ENCODE measurements at regions not wholly inside any gene's neighbourhood (a gene's known extent, or its start where the extent isn't known, plus 50 kb on each side); places are given as distances from the start of the nearest gene placed in this dataset.

DNA sequence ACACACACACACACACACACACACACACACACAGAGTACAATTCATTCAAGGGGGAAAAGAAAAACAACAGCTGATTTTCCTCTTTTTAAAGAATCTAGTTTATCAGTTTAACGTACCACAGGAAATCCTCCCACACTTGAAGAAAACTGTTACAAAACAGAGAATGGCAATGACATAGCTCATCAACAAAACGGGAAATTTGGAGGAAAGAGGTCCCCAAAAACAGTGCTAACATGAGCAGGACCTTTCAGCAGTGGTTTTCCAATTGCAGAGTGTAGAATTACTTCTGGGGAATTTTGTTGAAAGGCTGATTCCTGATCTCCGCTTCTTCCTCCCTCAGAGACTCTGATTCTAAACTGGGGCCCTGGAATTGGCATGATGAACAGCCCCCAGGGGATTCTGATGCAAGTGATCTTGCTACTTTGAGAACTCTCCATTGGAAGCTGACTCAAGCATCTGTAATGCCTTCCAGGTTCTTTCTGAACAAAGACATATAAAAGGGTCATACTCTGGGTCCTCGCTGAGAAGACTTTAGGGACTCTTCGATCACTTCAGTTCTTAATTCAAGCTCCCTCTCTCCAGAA lies 442.6 kb upstream of the PROK2 start:
- intact Hi-C loops (cut with DNase I), result no loop called here
- no peak for DNase-seq (ENCODE audit: low spot score)

DNA sequence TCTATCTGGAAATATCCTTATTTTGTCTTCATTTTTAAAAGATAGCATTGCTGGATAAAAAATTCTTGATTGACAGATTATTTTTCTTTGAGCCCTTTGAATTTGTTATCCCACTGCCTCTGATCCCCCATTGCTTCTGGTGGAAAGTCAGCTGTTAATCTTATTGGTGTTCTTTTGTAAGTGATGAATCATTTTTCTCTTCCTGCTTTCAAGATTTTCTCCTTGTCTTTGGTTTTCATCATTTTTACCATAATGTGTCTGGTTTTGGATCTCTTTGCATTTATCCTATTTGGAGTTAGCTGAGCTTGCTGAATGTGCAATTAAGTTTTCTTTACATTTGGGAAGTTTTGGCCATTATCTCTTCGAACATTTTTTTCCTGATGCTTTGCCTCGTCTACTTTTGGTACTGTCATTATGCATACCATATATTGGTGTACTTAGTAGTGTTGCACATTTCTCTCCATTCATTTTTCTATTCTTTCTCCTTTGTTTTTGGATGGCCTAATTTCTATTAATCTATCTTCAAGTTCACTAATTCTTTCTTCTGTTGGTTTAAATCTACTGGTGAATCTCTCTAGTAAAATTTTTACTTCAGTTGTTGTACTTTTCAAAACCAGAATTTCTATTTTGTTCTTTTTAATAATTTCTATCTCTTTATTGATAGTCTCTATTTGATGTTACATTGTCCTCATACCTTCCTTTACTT lies 440.0 kb upstream of the PROK2 start:
- intact Hi-C loops (cut with DNase I), result no loop called here
- no peak for DNase-seq (ENCODE audit: low spot score)

DNA sequence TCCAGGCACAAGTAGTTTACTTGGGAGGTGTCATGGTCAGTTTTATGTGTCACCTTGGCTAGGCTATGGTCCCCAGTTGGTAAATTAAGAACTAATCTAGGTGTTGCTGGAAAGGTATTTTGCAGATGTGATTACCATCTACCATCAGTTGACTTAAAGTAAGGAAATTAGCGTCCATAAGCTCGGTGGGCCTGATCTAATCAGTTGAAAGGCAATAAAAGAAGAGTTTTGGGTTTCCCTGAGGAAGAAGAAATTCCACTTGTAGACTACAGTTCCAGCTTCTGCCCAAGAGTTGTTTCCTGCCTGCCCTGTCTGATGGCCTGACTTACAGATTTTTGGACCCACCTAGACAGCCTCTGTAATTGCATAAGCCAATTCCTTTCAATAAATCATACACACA lies 438.7 kb upstream of the PROK2 start:
- DNase-seq (ENCODE audit: low spot score), result no peak
- intact Hi-C loops (cut with DNase I), result no loop called here

DNA sequence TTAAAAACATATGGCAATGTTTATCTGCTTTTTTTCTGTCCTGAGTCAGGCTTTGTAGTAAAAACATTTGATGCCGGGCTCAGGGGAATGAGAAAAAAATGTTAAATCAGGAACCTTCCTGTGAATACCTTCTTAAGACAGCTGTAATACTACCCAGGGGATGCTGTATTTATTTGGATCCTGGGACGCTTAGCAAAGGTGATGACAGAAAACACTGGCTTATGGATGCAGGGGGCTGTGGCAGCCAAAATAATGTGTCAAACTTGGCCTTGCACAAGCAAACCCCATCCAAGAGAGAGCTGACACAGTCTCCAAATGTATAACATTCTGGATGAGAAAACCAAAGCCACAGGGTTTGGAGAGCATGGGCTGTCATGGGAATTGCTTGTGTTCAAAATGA lies 438.2 kb upstream of the PROK2 start:
- intact Hi-C loops (cut with DNase I), result no loop called here
- DNase-seq (ENCODE audit: low spot score), result no peak

DNA sequence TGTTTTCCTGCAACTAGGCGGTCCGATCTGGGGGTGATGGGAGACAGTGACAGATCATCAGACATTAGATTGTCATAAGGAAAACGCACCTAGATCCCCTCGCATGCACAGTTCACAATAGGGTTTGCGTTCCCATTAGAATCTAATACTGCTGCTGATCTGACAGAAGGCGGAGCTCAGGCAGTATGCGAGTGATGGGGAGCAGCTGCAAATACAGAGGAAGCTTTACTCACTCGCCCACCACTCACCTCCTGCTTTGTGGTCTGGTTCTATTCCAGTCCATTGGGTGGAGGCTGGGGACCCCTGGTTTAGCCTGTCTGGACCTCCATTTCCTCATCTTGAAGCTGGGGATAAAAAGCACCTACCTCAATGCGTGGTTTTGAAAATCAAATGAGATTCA lies 437.5 kb upstream of the PROK2 start:
- intact Hi-C loops (cut with DNase I), result no loop called here
- no peak for DNase-seq (ENCODE audit: low spot score)

DNA sequence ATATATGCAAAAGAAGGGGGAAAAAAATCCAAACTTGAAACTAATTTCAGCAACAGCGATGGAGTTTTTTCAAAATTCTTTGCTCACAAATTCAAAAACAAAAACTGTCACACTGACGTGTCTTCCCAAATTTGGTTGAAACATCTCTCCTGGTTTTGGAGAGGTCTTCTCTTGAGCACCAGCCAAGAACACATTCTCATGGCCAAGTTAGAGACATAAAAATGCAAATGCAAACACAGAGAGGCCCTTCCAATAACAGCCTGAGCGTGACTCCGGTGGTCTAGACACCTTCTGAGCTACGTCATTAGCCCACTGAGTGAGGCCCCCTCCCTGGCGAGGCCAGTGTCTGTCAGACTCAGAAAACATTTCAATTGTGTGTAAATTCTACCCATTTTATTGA lies 436.0 kb upstream of the PROK2 start:
- intact Hi-C loops (cut with DNase I), result no loop called here
- no peak for DNase-seq (ENCODE audit: low spot score)

DNA sequence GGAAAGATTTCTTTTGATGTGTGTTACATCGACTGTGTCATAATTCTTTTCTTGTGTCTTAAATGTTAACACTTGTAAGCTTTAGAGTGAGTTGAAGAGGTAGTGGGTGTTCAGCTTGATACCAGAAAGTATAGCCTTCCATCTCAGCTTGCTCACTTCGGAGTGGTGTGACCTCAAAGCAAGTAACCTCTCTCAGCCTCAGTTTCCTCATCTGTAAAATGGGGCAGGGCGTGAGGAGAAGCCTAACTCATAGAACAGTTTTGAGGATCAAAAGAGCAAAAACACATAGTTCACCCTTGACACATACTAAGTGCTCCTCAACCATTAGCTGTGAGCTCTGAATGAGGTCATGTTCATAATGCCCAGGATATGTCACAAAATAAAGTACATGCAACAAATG lies 434.8 kb upstream of the PROK2 start:
- intact Hi-C loops (cut with DNase I), result no loop called here
- DNase-seq (ENCODE audit: low spot score), result no peak

DNA sequence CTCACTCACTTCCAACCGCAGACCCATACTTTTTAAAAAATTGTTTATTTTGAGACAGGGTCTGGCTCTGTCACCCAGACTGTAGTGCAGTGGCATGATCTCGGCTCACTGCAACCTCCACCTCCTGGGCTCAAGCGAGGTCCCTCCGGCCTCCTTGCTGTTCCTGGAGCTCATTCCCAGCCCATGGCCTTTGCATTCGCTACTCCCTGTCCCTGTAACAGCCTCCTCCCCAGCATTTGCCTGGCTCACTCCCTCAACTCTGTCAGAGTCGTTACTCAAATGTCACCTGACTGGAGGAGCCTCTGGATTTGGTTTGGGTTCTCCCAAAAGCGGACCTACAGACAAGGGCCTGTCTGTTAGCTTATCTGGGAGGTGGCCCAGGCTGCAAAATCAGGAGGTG lies 432.6 kb upstream of the PROK2 start:
- intact Hi-C loops (cut with DNase I), result no loop called here
- no peak for DNase-seq (ENCODE audit: low spot score)

DNA sequence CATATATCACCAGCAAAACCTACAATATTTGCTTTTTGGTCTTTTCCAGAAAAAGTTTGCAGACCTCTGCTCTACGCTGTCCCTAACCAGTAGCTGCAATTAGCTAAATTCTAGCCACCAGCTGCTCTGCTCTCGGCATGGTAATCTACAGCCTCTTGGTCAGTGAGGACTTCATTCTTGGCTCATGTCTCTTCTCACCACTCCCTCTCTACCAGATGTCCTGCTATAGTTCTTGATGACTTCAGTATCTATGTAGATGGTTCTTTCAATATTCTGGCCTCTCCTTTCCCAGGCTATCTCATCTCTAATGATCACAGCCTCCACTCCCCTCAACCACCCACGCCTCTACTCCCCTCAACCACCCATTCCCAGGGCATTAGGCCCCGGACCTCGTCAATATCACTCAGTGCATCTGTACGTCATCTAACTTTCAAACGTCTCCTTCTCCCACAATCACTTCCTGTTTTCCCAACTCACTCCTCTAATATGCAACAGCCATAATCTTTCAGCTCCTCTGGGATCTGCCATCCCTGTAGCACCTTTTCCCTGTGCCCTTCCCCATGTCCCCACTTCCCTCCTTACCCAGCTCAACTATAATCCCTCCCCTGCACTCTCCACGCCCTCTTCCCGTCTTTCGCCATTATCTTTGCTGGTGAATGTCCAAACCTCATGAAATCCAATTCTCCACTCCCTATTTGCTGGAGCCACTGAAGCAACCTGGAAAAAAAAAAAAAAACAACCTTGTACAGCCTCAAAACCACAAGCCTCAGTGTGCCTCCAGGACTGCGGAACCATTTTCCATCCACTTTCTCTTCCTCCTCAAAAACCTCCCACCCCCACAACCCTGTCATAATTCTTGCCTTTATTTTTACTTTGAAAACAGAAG lies 429.4 kb upstream of the PROK2 start:
- intact Hi-C loops (cut with DNase I), result no loop called here
- DNase-seq (ENCODE audit: low spot score), result no peak

DNA sequence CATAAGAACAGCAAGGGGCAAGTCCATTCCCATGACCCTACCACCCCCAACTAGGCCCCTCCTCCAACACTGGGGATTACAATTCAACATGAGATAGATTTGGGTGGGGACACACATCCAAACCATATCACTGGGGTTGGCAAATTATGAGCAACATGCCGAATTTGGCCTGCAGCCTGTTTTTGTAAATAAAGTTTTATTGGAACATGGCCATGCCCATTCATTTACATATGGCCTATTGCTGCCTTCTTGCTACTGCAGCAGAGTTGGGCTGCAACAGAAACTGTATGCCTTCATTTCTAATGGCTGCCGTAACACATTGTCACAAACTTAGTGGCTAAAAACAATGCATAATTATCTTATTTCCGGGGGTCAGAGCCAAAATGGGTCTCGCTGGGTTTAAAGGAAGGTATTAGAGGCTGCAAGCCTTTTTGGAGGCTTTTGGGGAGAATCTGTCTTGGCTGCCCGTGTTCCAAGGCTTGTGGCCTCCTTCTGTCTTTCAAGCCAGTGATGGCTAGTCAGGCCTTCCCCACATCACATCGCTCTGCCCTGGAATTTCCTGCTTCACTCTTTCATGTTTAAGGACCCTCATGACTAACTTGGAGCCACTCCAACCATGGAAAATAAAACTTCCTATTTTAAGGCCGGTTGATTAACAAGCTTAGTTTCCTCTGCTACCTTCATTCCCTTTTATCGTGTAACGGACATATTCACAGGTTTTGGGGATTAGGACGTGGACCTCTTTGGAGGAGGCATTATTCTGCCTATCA lies 428.5 kb upstream of the PROK2 start:
- intact Hi-C loops (cut with DNase I), result no loop called here
- no peak for DNase-seq (ENCODE audit: low spot score)

DNA sequence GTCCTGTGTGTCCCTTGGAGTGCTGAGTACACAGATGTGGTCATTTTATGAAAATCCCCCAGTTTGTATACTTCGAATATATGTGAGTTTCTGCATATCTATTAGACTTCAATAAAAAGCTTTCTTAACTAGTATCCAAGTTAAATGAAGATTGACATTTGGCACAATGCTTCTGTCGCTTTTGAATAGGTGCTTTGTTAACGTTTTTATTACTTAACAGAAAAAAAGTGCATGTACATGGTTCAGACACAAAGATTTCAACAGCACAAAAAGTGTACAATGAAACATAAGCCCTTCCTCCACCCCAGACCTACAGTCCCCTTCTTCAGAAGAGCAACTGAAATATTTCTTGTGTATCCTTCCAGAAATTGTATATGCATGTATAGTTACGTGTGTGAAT lies 427.4 kb upstream of the PROK2 start:
- DNase-seq (ENCODE audit: low spot score), result no peak
- intact Hi-C loops (cut with DNase I), result no loop called here

DNA sequence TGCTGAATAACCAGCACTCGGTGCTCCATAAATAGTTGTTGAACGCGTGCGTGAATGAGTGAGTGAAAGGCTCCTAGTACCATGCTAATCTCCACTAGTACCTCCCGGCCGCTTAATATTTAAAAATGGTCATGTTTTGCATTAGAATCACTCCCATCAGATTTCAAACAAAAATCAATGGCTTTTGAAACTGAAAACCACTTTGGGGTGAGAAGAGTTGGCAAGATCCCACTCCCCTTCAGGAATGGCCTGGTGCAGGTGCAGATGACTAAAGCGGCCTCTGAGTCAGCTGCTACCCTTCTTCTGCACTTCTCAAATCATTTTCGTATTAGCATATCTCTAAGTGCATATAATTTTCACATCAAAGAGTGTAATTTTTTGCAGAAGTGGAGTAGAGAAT lies 425.3 kb upstream of the PROK2 start:
- intact Hi-C loops (cut with DNase I), result no loop called here
- DNase-seq (ENCODE audit: low spot score), result no peak

DNA sequence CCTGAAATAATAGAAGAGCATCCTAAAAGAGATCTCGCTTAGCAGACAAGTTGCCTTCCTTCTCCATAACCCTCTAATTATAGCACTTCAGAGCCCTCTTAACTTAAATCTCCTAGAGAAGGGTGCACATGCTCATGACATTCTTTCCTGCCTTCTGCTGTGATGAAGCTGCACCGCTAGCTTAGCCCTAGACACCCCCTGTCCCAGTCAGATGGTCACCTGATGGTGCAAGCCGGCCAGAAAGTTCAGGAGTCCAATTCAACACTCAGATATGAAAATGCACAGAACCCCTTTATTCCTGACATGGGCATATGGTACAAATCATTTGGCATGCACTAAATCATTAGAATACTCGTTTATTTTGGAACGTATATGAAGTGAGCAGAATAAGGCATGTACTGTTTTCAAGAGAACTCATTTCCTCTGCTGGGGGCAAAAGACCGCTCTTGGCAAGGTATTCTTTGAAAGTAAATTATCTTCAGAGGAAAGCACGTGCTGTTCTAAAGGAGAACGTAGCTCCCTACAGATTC lies 420.4 kb upstream of the PROK2 start:
- intact Hi-C loops (cut with DNase I), result no loop called here

DNA sequence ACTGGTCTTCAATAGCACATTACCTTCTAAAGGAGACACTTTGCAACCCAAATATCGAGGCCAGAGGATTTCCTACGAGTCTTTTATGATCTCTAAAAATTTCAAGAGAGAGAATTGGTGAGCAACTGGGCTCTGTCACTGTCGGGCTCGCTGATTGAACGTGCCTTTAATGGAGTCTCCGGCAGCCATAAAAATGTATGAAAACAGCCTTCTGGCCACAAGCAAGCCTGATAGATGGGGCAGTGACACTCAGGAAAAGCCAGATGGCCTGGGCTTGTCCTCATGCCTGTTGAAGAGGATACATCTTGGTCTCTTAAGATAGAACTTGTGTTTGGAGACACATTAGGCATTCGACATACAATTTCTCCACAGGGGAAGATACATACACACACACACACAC lies 419.5 kb upstream of the PROK2 start:
- no peak for DNase-seq (ENCODE audit: low spot score)

More for the DNA sequence above, 420.4 kb upstream of the PROK2 start:
- no peak for DNase-seq (ENCODE audit: low spot score)

DNA sequence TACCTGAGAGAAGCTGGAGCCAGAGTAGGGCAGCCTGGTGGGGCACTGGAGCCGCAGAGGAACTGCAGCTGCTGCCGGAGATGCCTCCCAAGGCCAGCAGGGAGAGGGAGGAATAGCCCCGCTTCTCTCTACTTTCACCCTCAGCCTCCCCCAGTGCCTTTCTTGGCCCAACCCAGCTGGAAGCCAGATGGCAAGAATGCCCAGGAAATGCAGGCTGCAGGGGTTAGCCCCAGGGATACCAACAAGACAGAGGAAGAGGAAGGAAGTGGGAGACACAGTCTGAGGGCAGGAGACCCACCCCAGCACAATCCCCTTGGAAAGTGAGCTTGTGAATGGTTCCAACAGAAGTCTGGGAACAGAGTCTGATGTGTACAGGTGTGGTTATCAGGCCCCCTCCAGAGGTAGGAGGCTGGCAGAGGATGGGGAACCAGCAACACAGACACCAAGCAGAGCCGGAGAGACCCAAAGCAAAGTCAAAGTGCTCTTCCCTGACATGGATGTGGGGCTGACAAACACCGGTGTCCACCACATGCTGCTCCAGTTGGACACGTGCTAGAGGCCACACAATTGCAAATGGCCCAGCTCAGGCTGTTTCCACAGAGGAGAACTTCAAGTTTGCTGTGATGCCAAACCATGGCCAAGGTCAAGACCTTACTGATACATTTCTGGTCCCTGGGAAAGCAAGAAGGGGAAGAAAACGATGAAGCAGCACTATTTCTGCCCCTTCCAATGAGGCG lies 418.8 kb upstream of the PROK2 start:
- intact Hi-C loops (cut with DNase I), result no loop called here
- no peak for DNase-seq (ENCODE audit: low spot score)

More for the DNA sequence above, 419.5 kb upstream of the PROK2 start:
- intact Hi-C loops (cut with DNase I), result no loop called here

DNA sequence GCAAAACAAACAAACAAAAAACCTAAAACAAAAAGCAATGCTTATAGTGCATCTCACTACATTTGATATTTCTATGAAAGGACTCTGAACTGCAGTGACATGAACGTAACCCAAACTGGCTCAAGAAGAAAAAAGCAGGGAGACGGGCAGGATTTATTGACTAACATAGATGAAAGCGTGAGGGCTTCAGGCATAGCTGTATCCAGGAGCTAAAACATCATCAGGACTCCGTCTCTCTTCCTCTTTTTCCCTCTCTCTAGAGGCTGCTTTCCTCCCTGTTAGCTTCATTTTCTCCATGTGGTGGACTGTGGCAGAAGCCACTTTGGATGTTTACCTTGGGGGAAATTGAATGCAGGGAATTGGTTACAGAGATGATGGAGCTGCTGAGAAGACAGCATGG lies 418.2 kb upstream of the PROK2 start:
- no peak for DNase-seq (ENCODE audit: low spot score)
- intact Hi-C loops (cut with DNase I), result no loop called here

DNA sequence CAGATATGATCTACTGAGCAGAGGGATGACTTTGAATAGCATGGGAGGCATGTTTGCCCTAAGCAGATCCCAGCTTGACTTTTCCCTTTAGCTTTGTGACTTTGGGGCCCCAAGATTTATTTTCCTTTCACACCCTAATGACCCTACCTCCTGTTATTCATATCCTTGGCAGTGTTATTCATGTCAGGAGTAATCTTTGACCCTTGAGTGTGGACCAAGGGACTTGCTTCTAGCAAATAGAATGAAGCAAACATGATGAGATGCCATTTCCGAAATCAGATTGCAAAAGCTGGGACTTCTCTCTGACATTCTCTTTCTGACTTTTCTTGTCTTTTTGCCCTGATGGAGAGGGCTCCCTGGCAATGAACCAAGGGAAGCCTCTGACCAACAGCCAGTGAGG lies 415.4 kb upstream of the PROK2 start:
- DNase-seq (ENCODE audit: low spot score), result no peak
- intact Hi-C loops (cut with DNase I), result no loop called here

DNA sequence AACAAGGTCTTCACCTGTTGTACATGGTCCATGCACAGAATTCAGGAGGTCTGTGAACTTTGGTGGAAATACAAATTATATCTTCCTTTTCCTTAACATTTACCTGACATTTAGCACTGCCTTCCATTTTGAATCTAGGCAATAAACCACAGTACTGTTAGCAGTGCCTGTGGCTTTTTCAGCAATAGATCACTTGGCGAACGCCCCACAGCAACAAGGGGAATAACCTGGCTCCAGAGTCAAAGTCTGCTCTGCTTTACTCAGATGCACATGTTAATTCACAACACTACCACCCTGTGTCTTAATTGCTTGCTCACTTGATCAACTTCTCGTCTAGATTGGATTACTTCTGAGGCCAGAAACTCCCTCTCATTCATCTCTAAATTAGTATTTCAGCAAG lies 414.6 kb upstream of the PROK2 start:
- DNase-seq (ENCODE audit: low spot score), result no peak
- intact Hi-C loops (cut with DNase I), result no loop called here

DNA sequence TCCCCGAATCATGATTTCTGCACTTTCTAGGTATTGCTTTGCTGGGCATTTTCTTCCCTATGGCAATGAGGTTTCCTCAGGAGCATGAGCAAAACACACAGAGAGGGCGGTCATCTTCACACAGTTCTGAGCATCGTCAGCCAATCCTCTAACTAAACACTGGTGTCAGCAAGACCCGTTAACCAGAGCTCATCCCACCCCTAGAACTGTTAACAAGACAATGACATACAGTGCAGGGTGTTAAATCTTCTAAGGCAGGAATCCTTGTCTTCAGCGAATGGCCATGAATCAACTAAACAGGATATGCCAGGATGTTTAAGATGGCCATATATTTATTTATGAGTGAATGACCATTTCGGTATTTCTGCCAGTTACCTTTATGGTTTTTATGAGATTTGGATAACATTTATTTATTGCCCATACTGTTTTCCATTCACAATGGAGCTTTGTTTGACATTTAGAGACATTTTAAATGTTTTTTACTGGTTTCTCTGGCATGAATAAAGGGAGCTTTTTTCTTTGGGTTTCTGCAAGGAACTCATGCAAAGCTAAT lies 411.5 kb upstream of the PROK2 start:
- intact Hi-C loops (cut with DNase I), result no loop called here
- no peak for DNase-seq (ENCODE audit: low spot score)

Data from cardiac septum (tissue), 1 donor.